ENCODE measurements at regions not wholly inside any gene's neighbourhood (a gene's known extent, or its start where the extent isn't known, plus 50 kb on each side); places are given as distances from the start of the nearest gene placed in this dataset.

DNA sequence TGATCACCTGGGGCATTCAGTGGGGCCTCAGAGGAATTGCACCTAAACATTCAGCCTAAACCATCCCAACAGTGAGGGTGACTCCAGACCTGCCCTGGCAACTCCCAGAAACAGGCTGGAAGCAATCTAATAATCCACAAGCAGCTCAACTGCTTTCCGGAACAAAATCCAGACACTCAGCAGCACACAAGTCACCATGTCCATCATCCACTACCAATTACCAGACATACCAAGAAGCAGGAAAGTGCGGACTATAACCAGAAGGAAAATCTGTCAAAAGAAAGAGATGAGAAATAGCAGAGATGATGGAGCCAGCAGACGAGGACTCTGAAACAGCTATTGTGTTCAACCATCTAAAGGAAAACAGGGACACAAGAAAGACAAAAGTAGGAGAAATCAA, 342.6 kb upstream of the ZMIZ1 start:
- Mint-ChIP-seq H3K27me3 (ENCODE audit: unreplicated experiment) (peaks cover 89% of the 10 kb centered on the region), H3K36me3 (ENCODE audit: insufficient read depth, unreplicated experiment) (no peaks in the 10 kb centered on the region), H3K4me3 (ENCODE audit: low read depth, unreplicated experiment) (no peak overlapping the region), H3K9me3 (ENCODE audit: low read depth, unreplicated experiment) (no peaks in the 10 kb centered on the region), H3K4me1 (ENCODE audit: low read depth, unreplicated experiment) (no peaks in the 10 kb centered on the region), H3K27ac (ENCODE audit: unreplicated experiment) (no peak overlapping the region)
- no TSS peak for BruUV-seq (replicated peaks)
- CTCF ChIA-PET, result interaction anchor here (0.8 kb wide), 1 partner anchor 308 kb away, joined by 4 read pairs; no protein-coding TSS in a partner anchor
- intact Hi-C loops (cut with micrococcal nuclease; ENCODE audit: unreplicated experiment), result no loop called here
- DNase-seq, result no peak
- TF ChIP-seq, protein P1, sequence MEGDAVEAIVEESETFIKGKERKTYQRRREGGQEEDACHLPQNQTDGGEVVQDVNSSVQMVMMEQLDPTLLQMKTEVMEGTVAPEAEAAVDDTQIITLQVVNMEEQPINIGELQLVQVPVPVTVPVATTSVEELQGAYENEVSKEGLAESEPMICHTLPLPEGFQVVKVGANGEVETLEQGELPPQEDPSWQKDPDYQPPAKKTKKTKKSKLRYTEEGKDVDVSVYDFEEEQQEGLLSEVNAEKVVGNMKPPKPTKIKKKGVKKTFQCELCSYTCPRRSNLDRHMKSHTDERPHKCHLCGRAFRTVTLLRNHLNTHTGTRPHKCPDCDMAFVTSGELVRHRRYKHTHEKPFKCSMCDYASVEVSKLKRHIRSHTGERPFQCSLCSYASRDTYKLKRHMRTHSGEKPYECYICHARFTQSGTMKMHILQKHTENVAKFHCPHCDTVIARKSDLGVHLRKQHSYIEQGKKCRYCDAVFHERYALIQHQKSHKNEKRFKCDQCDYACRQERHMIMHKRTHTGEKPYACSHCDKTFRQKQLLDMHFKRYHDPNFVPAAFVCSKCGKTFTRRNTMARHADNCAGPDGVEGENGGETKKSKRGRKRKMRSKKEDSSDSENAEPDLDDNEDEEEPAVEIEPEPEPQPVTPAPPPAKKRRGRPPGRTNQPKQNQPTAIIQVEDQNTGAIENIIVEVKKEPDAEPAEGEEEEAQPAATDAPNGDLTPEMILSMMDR (IDR thresholded peaks at IDR 0.05; ENCODE audit: unreplicated experiment), result no peak

DNA sequence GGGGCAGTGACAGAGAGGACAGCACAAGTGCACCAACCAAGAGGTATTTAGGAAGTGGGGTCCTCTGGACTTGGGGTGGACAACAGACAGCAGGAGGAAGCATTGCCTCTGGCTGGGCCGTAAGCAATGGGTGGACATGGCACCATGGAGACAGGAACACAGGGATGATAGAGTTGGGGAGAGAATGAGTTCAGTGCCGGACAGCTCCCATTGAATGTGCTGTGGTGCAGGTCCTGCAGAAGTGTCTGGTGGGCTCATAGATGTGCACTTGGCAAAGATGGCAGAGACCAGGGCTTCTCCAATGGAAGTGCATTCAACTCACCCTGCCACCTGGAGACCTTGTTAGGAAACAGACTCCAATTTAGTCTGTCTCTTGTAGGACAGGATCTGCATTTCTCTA, 341.5 kb upstream of the ZMIZ1 start:
- intact Hi-C loops (cut with micrococcal nuclease; ENCODE audit: unreplicated experiment), result no loop called here
- H3K27me3 Mint-ChIP-seq (ENCODE audit: unreplicated experiment), result peaks cover 91% of the 10 kb centered on the region

DNA sequence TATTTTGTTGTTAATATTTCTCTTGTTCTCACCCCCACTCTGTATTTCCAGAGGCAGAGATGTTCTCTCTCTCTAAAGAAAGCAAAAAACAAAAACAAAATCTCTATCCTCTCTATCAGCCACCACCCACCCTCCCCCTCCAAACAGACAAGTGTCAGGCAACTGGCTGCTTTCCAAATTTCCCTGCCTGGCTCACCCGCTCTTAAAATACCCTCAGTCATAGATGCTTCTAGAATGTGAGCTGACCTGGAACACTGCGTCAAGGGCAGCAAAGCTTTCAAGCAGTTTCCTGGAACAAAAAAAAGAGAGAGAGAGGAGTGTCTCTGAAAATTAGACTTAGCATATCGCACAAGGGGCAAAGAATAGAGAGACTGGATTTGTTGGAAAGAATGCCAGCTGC, 341.0 kb upstream of the ZMIZ1 start:
- no peak overlapping the region for H3K27ac Mint-ChIP-seq (ENCODE audit: unreplicated experiment)
- TF ChIP-seq, protein P1 (IDR thresholded peaks at IDR 0.05; ENCODE audit: unreplicated experiment), result no peak
- no TSS peak for BruUV-seq (replicated peaks)
- no peaks in the 10 kb centered on the region for H3K4me1 Mint-ChIP-seq (ENCODE audit: low read depth, unreplicated experiment)
- CTCF ChIA-PET, result no interaction called here
- H3K4me3 Mint-ChIP-seq (ENCODE audit: low read depth, unreplicated experiment), result no peak overlapping the region
- DNase-seq, result no peak
- peaks cover 91% of the 10 kb centered on the region for H3K27me3 Mint-ChIP-seq (ENCODE audit: unreplicated experiment)
- no peaks in the 10 kb centered on the region for H3K9me3 Mint-ChIP-seq (ENCODE audit: low read depth, unreplicated experiment)
- no peaks in the 10 kb centered on the region for H3K36me3 Mint-ChIP-seq (ENCODE audit: insufficient read depth, unreplicated experiment)
- intact Hi-C loops (cut with micrococcal nuclease; ENCODE audit: unreplicated experiment), result no loop called here

More for the DNA sequence above, 341.5 kb upstream of the ZMIZ1 start:
- TF ChIP-seq, protein P1 (IDR thresholded peaks at IDR 0.05; ENCODE audit: unreplicated experiment), result no peak
- no peaks in the 10 kb centered on the region for H3K4me1 Mint-ChIP-seq (ENCODE audit: low read depth, unreplicated experiment)
- H3K36me3 Mint-ChIP-seq (ENCODE audit: insufficient read depth, unreplicated experiment), result no peaks in the 10 kb centered on the region
- H3K4me3 Mint-ChIP-seq (ENCODE audit: low read depth, unreplicated experiment), result no peak overlapping the region
- DNase-seq, result no peak
- no peaks in the 10 kb centered on the region for H3K9me3 Mint-ChIP-seq (ENCODE audit: low read depth, unreplicated experiment)
- H3K27ac Mint-ChIP-seq (ENCODE audit: unreplicated experiment), result no peak overlapping the region
- no TSS peak for BruUV-seq (replicated peaks)
- CTCF ChIA-PET, result no interaction called here

DNA sequence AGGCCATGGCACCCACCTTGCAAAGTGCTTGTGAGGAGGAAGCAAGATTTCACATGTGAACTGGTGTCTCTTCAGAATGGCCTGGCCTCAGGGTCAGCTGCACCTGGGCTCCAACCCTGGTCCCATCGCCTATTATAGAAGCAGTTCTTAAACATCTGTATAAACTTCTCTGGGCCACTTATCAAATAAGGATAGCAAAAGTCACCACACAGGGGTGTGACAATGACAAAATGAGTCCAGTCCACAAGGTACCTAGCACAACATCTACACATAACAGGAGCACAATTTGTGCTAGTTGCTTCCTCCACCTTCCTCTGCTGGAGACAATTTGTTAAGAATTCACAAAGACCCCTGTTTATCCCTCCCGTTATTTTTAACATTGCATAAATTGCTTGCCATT, 340.6 kb upstream of the ZMIZ1 start:
- Mint-ChIP-seq H3K4me1 (ENCODE audit: low read depth, unreplicated experiment) (no peaks in the 10 kb centered on the region), H3K36me3 (ENCODE audit: insufficient read depth, unreplicated experiment) (no peaks in the 10 kb centered on the region), H3K27ac (ENCODE audit: unreplicated experiment) (no peak overlapping the region), H3K9me3 (ENCODE audit: low read depth, unreplicated experiment) (no peaks in the 10 kb centered on the region), H3K27me3 (ENCODE audit: unreplicated experiment) (peaks cover 94% of the 10 kb centered on the region), H3K4me3 (ENCODE audit: low read depth, unreplicated experiment) (no peak overlapping the region)
- CTCF ChIA-PET, result no interaction called here
- intact Hi-C loops (cut with micrococcal nuclease; ENCODE audit: unreplicated experiment), result no loop called here
- no peak for DNase-seq
- no TSS peak for BruUV-seq (replicated peaks)
- TF ChIP-seq, protein P1 (IDR thresholded peaks at IDR 0.05; ENCODE audit: unreplicated experiment), result no peak
